Activated naive CD8-positive, alpha-beta T cell treated with anti-CD3 and anti-CD28 coated beads for 36 hours (primary cell): ENCODE measurements at regions not wholly inside any gene's neighbourhood (a gene's known extent, or its start where the extent isn't known, plus 50 kb on each side); places are given as distances from the start of the nearest gene placed in this dataset.

Experiments
- DNase-seq: peaks from one replicate; pipeline ENCODE4 v3.0.0; 2021
- H3K27ac Mint-ChIP-seq: one replicate; pipeline ENCODE4 v1.8.0; 2022; ENCODE audit warnings: mild to moderate bottlenecking, moderate library complexity, mixed read lengths
- H3K27me3 Mint-ChIP-seq: one replicate; pipeline ENCODE4 v1.8.0; 2022; ENCODE audit warnings: mild to moderate bottlenecking, mixed read lengths
- H3K36me3 Mint-ChIP-seq: one replicate; pipeline ENCODE4 v1.8.0; 2021; ENCODE audit warnings: mild to moderate bottlenecking, mixed read lengths
- H3K4me1 Mint-ChIP-seq: one replicate; pipeline ENCODE4 v1.8.0; 2021; ENCODE audit warnings: mixed read lengths
- H3K4me3 Mint-ChIP-seq: one replicate; pipeline ENCODE4 v1.8.0; 2022; ENCODE audit warnings: mild to moderate bottlenecking, moderate library complexity, mixed read lengths
- H3K9me3 Mint-ChIP-seq: one replicate; pipeline ENCODE4 v1.8.0; 2022; ENCODE audit warnings: mixed read lengths

GRCh38 chr5:34469971-34470370 is 186.2 kb upstream of the RAI14 start:
- no peaks in the 10 kb centered on the region for H3K9me3 Mint-ChIP-seq
- no peak for DNase-seq
- no peak overlapping the region for H3K4me3 Mint-ChIP-seq
- peaks cover under 1% of the 10 kb centered on the region for H3K4me1 Mint-ChIP-seq
- no peaks in the 10 kb centered on the region for H3K36me3 Mint-ChIP-seq
- no peak overlapping the region for H3K27ac Mint-ChIP-seq
- peaks cover 11% of the 10 kb centered on the region for H3K27me3 Mint-ChIP-seq

- no peaks in the 10 kb centered on the region for H3K36me3 Mint-ChIP-seq
- DNase-seq: no peak
- no peak overlapping the region for H3K4me3 Mint-ChIP-seq
- no peaks in the 10 kb centered on the region for H3K9me3 Mint-ChIP-seq
- peaks cover 22% of the 10 kb centered on the region for H3K27me3 Mint-ChIP-seq
- H3K27ac Mint-ChIP-seq: no peak overlapping the region
- H3K4me1 Mint-ChIP-seq: no peaks in the 10 kb centered on the region
Observed at GRCh38 chr5:34474573-34475021, 181.5 kb upstream of the RAI14 start.

DNA sequence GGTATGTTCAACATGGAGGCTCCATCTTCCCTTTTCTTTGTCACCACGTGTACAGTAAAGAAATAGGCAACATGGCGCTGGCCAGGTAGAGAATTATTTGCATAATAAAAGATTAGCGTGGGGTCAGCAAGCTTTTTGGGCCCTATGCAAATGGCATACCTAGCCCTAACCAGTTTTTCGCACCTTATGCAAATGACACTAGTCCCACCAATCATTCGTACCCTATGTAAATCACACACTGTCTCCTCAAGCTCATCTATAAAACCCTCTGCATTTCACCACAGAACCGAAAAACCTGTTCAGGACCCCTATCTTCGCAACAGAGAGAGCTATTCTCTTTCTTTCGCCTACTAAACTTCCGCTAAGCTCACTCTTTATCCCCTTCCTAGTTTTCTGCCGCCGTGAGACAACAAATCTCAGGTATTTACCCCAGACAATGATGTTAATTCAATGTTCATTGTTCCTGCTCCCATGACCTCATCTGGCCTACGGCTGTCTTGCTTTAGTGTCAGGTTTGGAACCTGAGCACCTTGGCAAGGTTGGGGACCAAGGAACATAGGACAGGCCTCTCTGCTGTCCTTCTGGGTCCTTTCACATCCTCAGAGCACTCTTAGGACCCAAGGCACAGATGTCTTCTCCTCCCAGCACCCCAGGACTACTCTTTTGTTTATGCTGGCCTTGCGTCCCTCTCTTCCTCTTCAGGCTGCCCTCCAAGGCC is 180.7 kb upstream of the RAI14 start:
- no peak for DNase-seq
- Mint-ChIP-seq H3K4me3 (no peak overlapping the region), H3K36me3 (no peaks in the 10 kb centered on the region), H3K27ac (no peak overlapping the region), H3K4me1 (no peaks in the 10 kb centered on the region), H3K9me3 (no peaks in the 10 kb centered on the region), H3K27me3 (peaks cover 22% of the 10 kb centered on the region)

GRCh38 chr5:34476941-34477565 is 179.1 kb upstream of the RAI14 start:
- H3K36me3 Mint-ChIP-seq: no peaks in the 10 kb centered on the region
- H3K4me3 Mint-ChIP-seq: no peak overlapping the region
- H3K9me3 Mint-ChIP-seq: no peaks in the 10 kb centered on the region
- DNase-seq: no peak
- H3K4me1 Mint-ChIP-seq: peaks cover 7% of the 10 kb centered on the region
- H3K27ac Mint-ChIP-seq: no peak overlapping the region
- peaks cover 38% of the 10 kb centered on the region for H3K27me3 Mint-ChIP-seq

DNA sequence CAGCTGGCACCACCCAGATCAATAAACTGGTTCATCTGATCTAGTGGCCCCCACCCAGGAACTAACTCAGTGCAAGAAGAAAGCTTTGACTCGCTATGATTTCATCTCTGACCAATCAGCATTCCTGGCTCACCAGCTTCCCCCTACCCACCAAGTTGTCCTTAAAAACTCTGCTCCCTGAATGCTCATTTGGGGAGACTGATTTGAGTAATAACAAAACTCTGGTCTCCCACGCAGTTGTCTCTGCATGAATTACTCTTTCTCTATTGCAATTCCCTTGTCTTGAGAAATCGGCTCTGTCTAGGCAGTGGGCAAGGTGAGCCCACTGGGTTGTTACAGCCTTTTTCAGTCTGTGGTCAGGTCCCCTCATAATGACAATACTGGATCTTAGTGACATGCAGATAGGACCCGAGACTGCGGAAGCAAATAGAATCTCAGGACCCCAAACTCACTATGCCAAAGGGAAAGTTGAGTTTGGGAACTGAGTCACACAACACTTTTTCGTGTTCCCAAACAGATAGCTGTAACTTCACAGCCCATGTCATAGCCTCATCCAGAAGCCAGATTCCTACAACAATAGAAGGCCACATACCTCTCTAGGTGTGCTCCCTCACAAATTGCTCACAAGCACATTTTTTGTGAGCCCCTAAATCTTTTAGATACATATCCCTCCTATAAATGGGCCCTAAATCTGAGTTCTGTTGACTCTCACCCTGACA is 175.2 kb upstream of the RAI14 start:
- Mint-ChIP-seq H3K4me1 (peaks cover 7% of the 10 kb centered on the region), H3K27me3 (peaks cover 52% of the 10 kb centered on the region), H3K4me3 (no peak overlapping the region), H3K36me3 (no peaks in the 10 kb centered on the region), H3K9me3 (no peaks in the 10 kb centered on the region), H3K27ac (no peak overlapping the region)
- no peak for DNase-seq

DNA sequence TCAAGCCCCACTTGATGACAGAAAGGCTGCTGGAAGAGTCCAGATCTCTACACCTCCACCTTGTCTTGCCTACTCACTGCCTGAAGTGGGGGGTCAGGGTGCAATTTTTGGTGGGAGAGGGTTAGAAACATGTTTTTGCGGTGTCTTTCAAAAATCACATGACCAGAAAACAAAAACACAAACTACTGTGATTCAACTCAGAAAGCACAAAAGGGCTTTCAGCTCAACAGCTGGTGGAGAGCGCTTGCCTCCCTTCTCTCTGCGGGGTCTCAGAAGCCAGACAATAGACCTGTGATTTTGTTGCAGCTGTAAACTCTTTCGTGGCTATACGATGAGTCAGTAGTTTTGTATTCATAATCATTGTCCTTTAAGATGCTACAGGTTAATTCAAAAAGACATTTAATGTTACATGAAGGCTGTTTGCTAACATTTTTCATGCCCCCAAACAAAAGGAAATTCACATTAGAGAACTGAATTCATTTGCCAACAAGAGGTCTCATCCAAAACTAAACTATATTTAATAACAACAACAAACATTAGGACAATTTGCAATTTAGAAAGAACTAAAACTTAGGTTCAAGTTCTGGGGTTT is 172.6 kb upstream of the RAI14 start:
- peaks cover 54% of the 10 kb centered on the region for H3K27me3 Mint-ChIP-seq
- no peaks in the 10 kb centered on the region for H3K9me3 Mint-ChIP-seq
- no peak overlapping the region for H3K4me3 Mint-ChIP-seq
- peaks cover 8% of the 10 kb centered on the region for H3K4me1 Mint-ChIP-seq
- DNase-seq: no peak
- no peak overlapping the region for H3K27ac Mint-ChIP-seq
- H3K36me3 Mint-ChIP-seq: no peaks in the 10 kb centered on the region

DNA sequence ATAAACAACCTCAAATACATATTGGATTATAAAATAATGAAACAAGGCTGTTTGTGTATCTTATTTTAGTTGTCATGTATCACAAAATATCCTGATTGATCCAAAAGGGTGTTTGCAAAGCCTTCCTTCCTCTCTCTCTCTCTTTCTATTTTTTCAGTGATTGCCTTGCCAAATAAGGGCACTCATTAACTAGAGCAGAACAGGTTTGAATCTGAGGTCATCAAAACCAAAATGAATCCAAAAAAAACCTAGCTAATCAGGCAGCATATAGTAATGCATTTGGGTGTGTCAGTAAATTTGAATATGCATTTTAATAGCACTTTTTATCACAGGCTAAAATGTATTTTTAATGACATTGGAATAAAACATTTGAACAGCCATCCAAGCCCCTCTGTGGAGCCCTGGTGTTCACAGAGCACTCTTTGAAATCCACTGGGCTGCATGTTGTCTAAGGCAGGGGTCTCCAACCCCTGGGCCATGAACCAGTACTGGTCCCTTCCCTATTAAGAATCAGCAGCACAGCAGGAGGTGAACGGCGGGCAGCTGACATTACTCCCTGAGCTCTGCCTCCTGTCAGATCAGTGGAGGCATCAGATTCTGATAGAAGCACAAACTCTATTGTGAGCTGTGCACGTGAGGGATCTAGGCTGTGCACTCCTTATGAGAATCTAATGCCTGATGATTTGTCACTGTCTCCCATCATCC is 171.8 kb upstream of the RAI14 start:
- peaks cover 8% of the 10 kb centered on the region for H3K4me1 Mint-ChIP-seq
- H3K4me3 Mint-ChIP-seq: no peak overlapping the region
- H3K36me3 Mint-ChIP-seq: no peaks in the 10 kb centered on the region
- DNase-seq: no peak
- no peak overlapping the region for H3K27ac Mint-ChIP-seq
- no peaks in the 10 kb centered on the region for H3K9me3 Mint-ChIP-seq
- H3K27me3 Mint-ChIP-seq: peaks cover 52% of the 10 kb centered on the region

- Mint-ChIP-seq H3K27ac (no peak overlapping the region), H3K4me3 (no peak overlapping the region), H3K4me1 (peaks cover 7% of the 10 kb centered on the region), H3K9me3 (no peaks in the 10 kb centered on the region), H3K27me3 (peaks cover 52% of the 10 kb centered on the region), H3K36me3 (no peaks in the 10 kb centered on the region)
- DNase-seq: no peak
Observed at GRCh38 chr5:34485768-34486030, 170.4 kb upstream of the RAI14 start.

DNA sequence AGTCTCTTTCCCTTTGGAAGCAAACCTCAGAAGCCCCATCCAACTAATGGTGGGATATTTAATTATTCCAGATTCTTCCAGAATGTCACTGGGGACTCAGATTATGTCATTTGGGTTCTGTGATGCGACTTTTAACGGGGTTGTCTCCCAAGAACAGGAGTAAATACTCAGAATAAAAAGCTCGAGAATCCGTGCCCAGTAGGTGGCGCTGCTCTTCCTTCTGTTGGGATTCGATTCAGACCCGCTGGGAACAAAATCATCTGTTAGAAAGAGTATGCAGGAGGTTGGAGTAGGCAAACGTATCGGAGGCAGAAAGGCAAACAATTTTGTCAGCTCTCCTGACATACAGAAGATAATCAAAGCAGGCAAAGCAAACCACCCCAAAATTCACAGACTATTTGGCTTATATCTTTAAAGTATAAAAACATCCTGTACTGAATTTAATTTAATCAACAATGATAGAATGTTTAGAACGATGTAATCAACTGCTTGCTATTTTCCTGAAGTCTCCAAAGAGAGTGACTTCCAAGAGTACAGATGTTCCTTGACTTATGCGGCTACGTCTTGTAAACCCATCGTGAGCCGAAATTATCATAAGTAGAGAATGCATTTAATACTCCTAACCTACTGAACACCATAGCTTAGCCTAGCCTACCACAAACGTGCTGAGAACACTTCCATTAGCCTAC is 169.8 kb upstream of the RAI14 start:
- Mint-ChIP-seq H3K4me3 (no peak overlapping the region), H3K27ac (no peak overlapping the region), H3K9me3 (no peaks in the 10 kb centered on the region), H3K36me3 (no peaks in the 10 kb centered on the region), H3K4me1 (peaks cover 1% of the 10 kb centered on the region), H3K27me3 (peaks cover 46% of the 10 kb centered on the region)
- DNase-seq: peak; percentile 61

GRCh38 chr5:34486849-34487158 is 169.3 kb upstream of the RAI14 start:
- Mint-ChIP-seq H3K27me3 (peaks cover 41% of the 10 kb centered on the region), H3K9me3 (no peaks in the 10 kb centered on the region), H3K36me3 (no peaks in the 10 kb centered on the region), H3K4me1 (peaks cover 1% of the 10 kb centered on the region), H3K27ac (no peak overlapping the region), H3K4me3 (no peak overlapping the region)
- DNase-seq: no peak

- DNase-seq: no peak
- no peaks in the 10 kb centered on the region for H3K36me3 Mint-ChIP-seq
- H3K4me1 Mint-ChIP-seq: peaks cover 1% of the 10 kb centered on the region
- H3K4me3 Mint-ChIP-seq: no peak overlapping the region
- H3K27me3 Mint-ChIP-seq: peaks cover 36% of the 10 kb centered on the region
- no peak overlapping the region for H3K27ac Mint-ChIP-seq
- H3K9me3 Mint-ChIP-seq: no peaks in the 10 kb centered on the region
Observed at GRCh38 chr5:34487159-34487879, 168.8 kb upstream of the RAI14 start.

GRCh38 chr5:34487956-34488355 is 168.2 kb upstream of the RAI14 start:
- no peak overlapping the region for H3K4me3 Mint-ChIP-seq
- peaks cover 1% of the 10 kb centered on the region for H3K4me1 Mint-ChIP-seq
- DNase-seq: no peak
- H3K27ac Mint-ChIP-seq: no peak overlapping the region
- H3K27me3 Mint-ChIP-seq: peaks cover 31% of the 10 kb centered on the region
- no peaks in the 10 kb centered on the region for H3K36me3 Mint-ChIP-seq
- no peaks in the 10 kb centered on the region for H3K9me3 Mint-ChIP-seq

DNA sequence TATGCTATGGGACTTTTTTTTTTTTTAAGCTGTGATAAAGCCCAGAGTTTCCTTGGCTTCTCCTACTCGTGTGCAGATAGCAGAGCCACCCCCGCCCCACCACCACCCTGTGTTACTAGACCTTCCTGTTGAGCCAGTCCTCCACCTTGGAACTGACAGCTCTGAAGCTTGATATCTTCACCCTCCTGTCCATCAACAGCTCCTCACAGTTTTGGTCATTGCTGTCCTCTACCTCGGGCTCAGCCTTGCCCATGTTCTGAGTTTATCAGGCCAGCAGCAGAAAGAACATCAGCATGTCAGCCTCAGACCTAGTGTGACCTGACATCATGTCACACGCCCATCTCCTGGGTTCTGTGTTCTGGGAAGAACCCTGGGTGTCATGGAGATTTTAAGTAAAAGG is 167.1 kb upstream of the RAI14 start:
- peaks cover 31% of the 10 kb centered on the region for H3K27me3 Mint-ChIP-seq
- H3K36me3 Mint-ChIP-seq: no peaks in the 10 kb centered on the region
- H3K4me3 Mint-ChIP-seq: no peak overlapping the region

DNA sequence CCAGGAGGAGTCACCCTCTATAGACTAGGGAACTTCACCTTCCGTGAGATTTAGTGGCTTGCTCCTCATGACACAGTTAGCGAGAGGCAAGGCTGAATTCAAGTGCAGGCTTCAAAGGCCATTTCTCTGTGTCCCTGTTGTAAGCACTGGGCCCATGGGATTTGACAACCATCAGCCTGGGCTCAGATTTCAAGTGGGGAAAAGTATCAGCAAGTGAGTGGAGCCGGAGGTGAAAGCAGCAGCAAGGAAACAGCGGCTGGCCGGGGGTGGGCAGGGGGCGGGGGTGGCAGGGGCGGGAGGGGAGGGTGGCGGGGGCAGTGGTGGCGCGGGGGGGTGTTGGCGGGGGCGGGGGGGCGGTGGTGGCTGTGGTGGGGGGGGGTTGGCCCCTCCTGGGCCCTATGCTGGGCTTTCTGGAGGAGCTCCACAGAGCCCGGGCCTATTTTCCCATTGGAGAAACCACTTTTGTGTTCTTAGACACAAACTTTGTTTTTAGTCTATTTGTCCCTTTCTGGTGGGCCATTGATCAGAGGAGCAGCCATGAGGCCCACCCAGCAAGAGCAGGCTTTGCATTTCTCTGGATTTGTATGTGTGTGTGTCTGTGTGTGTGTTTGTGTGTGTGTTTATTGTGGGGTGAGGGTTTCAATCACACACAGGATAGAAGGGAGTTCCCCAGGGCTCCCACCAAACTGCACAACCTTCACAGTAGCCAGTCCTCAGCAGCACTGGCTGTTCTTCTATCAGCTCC is 165.4 kb upstream of the RAI14 start:
- Mint-ChIP-seq H3K36me3 (no peaks in the 10 kb centered on the region), H3K9me3 (peaks cover 1% of the 10 kb centered on the region), H3K27me3 (peaks cover 27% of the 10 kb centered on the region), H3K4me1 (peaks cover 1% of the 10 kb centered on the region), H3K27ac (no peak overlapping the region), H3K4me3 (no peak overlapping the region)
- no peak for DNase-seq

More for the DNA sequence above, 167.1 kb upstream of the RAI14 start:
- Mint-ChIP-seq H3K4me1 (peaks cover 1% of the 10 kb centered on the region), H3K9me3 (peaks cover 1% of the 10 kb centered on the region), H3K27ac (no peak overlapping the region)
- DNase-seq: no peak
